Stimulated activated CD4-positive, alpha-beta T cell treated with anti-CD3 and anti-CD28 coated beads, TNF-alpha, amount 100 ng/mL, for 24 hours (primary cell): ENCODE measurements at regions not wholly inside any gene's neighbourhood (a gene's known extent, or its start where the extent isn't known, plus 50 kb on each side); places are given as distances from the start of the nearest gene placed in this dataset.

Source experiments
- DNase-seq, 3 experiments: peaks; one replicate each; pipeline ENCODE4 v3.0.0-alpha.2; 2020; ENCODE audit warnings: low read depth in 3 of 3

DNA sequence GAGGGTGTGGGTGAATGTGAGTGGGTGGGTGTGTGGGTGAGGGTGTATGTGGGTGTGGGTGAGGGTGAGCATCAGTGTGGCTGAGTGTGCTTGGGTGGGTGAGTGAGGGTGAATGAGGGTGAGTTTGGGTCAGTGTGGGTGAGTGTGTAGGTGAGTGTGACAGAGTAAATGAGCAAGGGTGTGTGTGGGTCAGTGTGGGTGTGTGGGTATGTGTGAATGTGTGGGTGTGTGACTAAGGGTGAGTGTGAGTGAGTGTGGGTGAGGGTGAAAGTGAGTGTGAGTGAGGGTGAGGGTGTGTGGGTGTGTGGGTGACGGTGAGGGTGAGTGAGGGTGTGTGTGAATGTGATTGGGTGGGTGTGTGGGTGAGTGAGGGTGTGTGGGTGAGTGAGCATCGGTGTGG is 1676.7 kb upstream of the TENM3 start:
- no peak for DNase-seq

DNA sequence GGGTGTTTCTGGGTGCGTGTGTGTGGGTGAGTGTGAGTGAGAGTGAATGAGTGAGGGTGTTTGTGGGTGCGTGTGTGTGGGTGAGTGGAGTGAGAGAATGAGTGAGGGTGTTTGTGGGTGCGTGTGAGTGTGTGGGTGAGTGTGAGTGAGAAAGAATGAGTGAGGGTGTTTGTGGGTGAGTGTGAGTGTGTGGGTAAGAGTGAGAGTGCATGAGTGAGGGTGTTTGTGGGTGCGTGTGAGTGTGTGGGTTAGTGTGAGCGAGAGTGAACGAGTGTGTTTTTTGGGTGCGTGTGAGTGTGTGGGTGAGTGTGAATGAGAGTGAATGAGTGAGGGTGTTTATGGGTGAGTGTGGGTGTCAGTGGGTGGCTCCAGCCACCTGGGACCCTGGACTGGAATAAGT is 1676.1 kb upstream of the TENM3 start:
- no peak for DNase-seq

DNA sequence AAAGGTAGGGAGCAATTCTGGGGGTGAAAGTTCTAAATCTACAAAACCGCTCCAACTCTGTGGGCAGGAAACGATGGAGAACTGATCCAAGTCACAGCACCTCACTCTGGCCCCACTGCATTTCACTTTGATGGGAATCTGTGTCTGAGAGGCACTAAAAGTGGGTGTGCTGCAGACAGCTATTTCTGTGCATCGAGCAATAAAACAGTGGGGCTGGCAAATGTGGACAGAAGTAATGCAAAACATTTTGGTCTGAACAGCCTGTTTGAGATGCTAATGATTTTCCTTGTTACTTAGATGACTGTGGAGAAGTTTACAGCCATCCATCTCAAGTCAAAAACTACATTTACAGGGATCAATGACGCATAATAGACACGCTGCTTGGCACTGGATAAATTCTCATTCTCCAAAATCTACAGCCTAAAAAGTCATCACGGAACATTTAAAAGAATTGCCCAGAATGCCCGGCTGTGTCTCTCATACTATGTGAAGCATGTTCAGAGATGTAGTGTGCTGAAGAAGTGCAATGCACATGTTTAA is 1671.6 kb upstream of the TENM3 start:
- no peak for DNase-seq

DNA sequence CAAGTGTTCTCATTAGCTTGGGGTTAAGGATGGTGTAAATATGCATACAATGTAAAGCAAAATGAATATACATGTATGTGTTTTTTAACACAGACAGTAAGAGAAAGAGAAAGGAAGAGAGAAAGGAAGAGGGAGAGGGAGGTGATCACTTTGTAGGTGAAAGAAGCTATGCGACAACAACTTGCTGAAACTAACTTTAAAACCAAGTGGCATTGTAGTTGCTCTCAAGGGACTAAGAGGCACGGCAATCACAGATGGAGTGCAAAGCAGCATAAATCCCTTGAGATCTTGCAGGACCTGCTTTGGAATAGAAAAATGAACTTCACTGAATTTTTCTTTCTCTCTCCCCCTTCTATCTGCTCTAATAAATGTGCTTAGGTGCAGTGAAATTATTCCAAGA is 1665.0 kb upstream of the TENM3 start:
- DNase-seq = no peak

GRCh38 chr4:180581061-180581460 is 1662.1 kb upstream of the TENM3 start:
- DNase-seq = no peak

DNA sequence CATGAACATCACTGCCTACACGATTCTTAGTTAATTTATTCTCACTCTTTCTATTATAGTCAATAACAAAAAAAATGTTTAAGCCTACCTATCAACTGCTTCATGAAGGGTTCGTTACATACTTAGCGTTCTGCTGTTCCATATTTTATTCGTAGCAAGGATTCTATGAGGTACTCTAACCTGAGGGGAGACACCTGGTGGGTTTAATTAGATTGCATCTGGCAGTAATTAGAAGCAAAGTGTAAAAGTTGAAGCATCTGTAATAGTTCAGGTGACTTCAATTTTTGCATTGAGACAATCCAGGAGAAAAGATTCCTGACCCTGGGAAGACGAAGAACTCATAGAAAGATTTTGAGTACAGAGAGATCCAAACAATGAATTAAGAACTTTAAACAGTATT is 1655.8 kb upstream of the TENM3 start:
- no peak for DNase-seq

GRCh38 chr4:180589575-180589974 is 1653.6 kb upstream of the TENM3 start:
- no peak for DNase-seq

DNA sequence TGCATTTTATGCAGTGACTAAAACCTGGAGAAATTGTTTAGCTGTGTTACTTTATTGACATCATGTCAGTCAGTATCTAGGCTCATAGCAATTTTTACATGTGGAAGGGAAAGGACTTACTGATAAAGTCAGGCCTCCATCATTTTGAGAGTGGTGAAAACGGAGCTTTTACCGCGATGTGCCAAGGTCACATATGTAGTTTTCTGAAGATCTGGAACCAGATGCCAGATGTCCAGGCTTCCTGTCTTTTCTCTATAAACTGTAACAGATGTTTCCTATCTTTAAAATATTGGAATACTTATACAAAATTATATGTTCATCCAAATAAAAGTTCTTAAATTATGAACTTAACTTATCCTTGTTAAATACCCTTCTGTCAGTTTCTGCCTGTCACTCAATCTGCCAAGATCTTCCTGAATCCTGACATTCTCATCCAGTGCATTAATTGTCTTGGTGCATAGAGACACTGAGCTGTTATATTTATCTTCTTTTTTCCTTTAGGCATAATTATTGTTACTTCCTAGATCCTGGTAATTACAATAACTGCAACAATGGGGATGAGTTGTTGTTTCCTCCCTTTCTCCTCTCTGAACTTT is 1646.2 kb upstream of the TENM3 start:
- no peak for DNase-seq

- DNase-seq = no peak
Observed at GRCh38 chr4:180598281-180598680, 1644.9 kb upstream of the TENM3 start.

DNA sequence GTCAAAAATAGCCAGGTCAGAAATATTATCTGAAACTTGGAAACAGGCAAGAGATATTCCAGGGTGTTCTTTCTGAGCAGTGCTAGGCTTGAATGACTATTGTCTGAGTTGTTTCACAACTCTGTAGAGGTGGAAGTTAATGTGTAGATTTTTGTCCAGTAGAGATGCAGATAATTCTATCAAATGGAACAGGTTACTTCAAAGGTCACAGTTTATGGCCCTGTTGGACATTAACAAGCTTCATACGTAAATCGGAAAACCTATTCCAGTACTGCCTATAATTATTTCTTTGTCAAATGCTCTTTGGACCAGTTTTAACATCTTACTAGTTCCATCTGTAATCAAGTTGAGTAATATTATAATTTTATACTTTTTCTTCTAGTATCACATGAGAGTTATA is 1639.4 kb upstream of the TENM3 start:
- DNase-seq = no peak

- no peak for DNase-seq
Observed at GRCh38 chr4:180610324-180610723, 1632.9 kb upstream of the TENM3 start.

DNA sequence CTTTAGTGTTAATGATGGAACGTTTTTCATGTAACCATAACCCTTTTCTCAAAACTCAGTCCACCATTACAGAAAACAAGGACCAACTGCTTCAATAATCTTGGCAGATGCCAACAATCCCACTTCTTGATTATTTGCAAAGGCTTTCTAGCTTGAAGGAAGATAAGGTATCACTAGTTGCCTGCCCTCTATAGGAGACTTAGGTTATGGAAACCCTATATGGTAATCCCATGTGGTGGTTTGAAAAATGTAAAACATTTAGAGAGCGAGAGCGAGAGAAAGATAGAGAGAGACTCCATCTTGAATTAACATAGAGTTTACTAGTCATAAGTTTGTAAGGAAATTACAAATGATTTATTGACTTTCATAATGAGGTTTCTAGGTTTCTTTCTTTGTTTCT is 1627.5 kb upstream of the TENM3 start:
- DNase-seq = no peak

- DNase-seq = no peak
Observed at GRCh38 chr4:180617196-180617595, 1626.0 kb upstream of the TENM3 start.

- no peak for DNase-seq
Observed at GRCh38 chr4:180618396-180618795, 1624.8 kb upstream of the TENM3 start.

DNA sequence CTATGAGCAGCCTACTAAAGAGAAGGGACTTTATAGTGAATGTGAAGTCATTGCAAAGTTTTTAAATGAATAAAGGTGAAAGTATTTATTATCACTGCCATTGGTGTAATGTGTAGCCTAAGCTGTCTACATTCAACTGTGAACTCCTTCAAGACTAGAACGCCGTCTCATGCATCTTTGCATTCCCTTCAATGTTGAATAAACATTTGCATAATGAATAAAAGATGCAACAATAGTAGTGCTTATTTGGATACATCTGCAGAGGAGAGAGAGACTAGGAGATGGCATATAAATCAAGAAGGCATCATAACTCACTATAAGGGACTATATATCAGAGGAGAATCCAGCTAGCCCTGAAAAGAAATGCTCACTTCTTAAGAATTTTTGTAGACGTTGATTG is 1623.8 kb upstream of the TENM3 start:
- DNase-seq = no peak

DNA sequence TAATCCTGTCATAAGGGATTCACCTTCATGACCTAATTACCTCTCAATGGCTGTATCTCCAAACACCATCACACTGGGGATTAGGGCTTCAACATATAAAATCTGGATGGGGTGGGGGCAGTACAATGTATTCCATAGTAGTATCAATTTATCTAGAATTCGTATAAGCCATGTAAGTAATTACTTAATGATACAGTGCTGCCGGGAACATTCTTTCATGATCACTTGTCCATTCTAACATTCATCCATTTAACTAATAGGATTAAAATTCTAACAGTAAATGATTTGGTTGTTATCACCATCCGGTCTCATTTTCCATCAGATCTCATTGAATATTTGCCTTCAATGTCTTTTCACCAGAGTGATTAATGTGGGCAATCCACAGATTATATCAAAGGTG is 1620.9 kb upstream of the TENM3 start:
- no peak for DNase-seq

DNA sequence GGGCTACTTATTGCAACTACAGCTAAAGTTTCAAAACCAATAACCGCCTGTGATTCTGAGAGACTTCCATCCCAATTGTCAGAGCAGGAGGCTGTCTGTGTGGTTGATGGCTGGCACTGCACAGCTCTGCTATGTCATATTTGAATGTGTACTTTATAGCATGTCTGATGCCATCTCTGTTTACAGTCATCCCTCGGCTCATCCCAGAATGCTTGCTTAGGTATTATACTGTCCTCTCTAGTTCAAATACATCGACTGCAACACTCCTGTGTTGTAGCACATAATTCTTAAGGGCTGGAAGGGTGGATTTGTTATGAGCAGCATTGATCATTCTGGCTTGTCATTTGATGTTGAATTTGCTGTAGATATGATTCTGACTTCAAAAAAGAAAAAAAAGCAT is 1617.5 kb upstream of the TENM3 start:
- DNase-seq = no peak

DNA sequence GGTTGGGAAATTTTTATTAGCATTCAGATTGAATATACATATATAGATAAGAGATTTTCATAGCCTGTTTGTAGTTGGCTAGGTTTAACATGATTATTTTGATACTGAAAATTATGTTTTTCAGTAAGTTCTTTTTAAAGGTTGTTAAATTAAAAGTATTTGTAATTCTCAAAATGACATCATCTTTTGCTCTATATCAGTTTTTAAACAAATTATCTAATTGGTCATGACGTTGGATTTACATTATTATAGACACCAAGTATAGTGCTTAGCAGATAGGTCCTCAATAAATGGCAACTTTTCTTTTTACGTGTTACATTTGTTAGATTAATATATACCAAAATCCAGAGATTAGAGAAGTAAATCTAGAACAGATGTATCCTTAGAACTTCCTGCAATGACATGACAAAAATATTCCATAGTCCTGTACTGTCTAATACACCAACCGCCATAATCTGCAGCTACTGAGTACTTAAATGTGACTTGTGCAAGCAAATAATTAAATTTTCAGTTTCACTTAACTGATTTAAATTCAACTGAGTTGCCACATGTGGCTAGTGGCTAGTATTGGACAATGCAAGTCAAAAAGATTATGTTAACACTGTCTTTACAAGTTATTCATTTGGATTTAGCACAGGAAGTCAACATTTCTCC is 1613.1 kb upstream of the TENM3 start:
- DNase-seq = no peak

GRCh38 chr4:180634306-180634705 is 1608.9 kb upstream of the TENM3 start:
- DNase-seq = no peak

GRCh38 chr4:180635281-180635680 is 1607.9 kb upstream of the TENM3 start:
- no peak for DNase-seq

DNA sequence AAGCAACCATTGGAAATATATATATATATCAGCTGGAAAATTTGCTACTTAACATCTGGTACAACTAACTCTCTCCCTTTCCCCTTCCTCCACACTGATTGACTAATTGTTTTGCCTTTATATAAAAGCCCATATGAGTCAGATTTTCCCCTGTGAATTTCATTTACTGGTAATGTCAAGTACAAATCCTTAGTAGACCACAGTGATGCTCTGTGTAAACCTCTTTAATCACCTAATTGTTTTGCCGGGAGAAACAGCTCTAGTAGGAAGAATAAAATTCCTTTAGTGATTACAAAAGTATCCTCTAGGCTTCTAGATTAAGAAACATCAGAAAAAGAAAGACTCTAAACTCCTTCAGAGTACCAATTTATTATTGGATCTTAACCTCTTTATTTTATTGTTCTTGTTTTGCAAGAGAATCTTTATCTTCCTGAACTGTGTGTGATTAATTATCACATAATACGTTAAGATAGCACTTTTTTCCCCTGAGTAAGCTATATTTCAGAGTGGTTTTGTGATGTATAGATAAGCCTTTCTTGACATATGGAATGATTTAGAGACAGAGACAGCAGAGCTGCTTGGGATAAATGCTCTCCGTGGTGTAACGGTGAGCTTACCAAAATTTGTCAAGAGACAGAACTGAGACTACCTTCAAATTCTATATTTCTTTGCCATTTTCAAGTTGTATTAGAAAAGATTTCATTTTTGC is 1606.4 kb upstream of the TENM3 start:
- DNase-seq = no peak

- no peak for DNase-seq
Observed at GRCh38 chr4:180637616-180638015, 1605.6 kb upstream of the TENM3 start.

- no peak for DNase-seq
Observed at GRCh38 chr4:180640193-180640592, 1603.0 kb upstream of the TENM3 start.
